Heart left ventricle (tissue), 13 donors: ENCODE measurements at regions not wholly inside any gene's neighbourhood (a gene's known extent, or its start where the extent isn't known, plus 50 kb on each side); places are given as distances from the start of the nearest gene placed in this dataset.

Experiments
- CTCF ChIP-seq, 12 donors: fragments of 200-600 bp; sonication (generic) in 4 of 12; IDR thresholded peaks; one replicate each; pipeline versions ENCODE4 v1.5.0 to v1.8.0; 2018 to 2022; ENCODE audit warnings: antibody characterized with exemption in 12 of 12, mild to moderate bottlenecking in 5 of 12
- POLR2A ChIP-seq, 2 donors: fragments of 450-650 bp; IDR thresholded peaks; one replicate each; pipeline ENCODE4 v1.6.1; 2017; ENCODE audit warnings: antibody characterized with exemption in 2 of 2, mild to moderate bottlenecking in 2 of 2, moderate library complexity in 2 of 2
- donor health status: ischemic (EF 13 %, LVEDD 7.1; RV severe dilation, severe dysfunction).
- donor health status: DM: no; HTN: yes; CAD: no.
- donor health status: DM: no; HTN: no; CAD: no.
- donor health status: ischemic (EF 25% LVEDD 6.9; RV normal size, moderate dysfunction).
- donor health status: ischemic (EF 25% LVEDD 5.7; RV mildly dilated, moderate dysfunction).
- donor health status: ischemic (EF 35%, LVEDD 5.7; RV mildly dilated, moderate dysfunction).
- donor health status: nonischemic (EF 11% LVEDD 7.7; RV severe dilation, severe dysfunction).
- donor health status: DM: yes; HTN: yes; CAD: no.
- donor health status: PGD.
- donor health status: ischemic (EF 29% LVEDD 5.4; RV normal size, mild dysfunction).
- donor health status: nonischemic (EF 23%, LVEDD 6.1; RV moderate dilation, normal function).

GRCh38 chr17:12591021-12591735, 74.5 kb upstream of the MYOCD start:
- TF ChIP-seq CTCF (IDR thresholded peaks at IDR 0.05) (no peak), POLR2A (IDR thresholded peaks at IDR 0.05) (no peak)
